ENCODE measurements at regions not wholly inside any gene's neighbourhood (a gene's known extent, or its start where the extent isn't known, plus 50 kb on each side); places are given as distances from the start of the nearest gene placed in this dataset.
"Not testable (repeated sequence)": the region's sequence is repeated elsewhere in the genome, so short reads cannot be mapped to it uniquely, and the experiment has no call there.

GRCh38 chr4:89496851-89497250, 189.3 kb upstream of the GPRIN3 start:
- no peak for DNase-seq (ENCODE audit: low read depth)

GRCh38 chr4:89493367-89493766, 185.8 kb upstream of the GPRIN3 start:
- no peak for DNase-seq (ENCODE audit: low read depth)

- DNase-seq (ENCODE audit: low read depth), result no peak
Observed at GRCh38 chr4:89492581-89493071, 185.0 kb upstream of the GPRIN3 start.

- DNase-seq (ENCODE audit: low read depth), result no peak
Observed at GRCh38 chr4:89491761-89492160, 184.2 kb upstream of the GPRIN3 start.

GRCh38 chr4:89489921-89490431, 182.4 kb upstream of the GPRIN3 start:
- DNase-seq (ENCODE audit: low read depth), result not testable (repeated sequence)

GRCh38 chr4:89489338-89489771, 181.8 kb upstream of the GPRIN3 start:
- no peak for DNase-seq (ENCODE audit: low read depth)

GRCh38 chr4:89488736-89489135, 181.1 kb upstream of the GPRIN3 start:
- DNase-seq (ENCODE audit: low read depth), result no peak

- no peak for DNase-seq (ENCODE audit: low read depth)
Observed at GRCh38 chr4:89486673-89487072, 179.1 kb upstream of the GPRIN3 start.

- no peak for DNase-seq (ENCODE audit: low read depth)
Observed at GRCh38 chr4:89486042-89486441, 178.4 kb upstream of the GPRIN3 start.

- no peak for DNase-seq (ENCODE audit: low read depth)
Observed at GRCh38 chr4:89483833-89484232, 176.2 kb upstream of the GPRIN3 start.

GRCh38 chr4:89482926-89483595, 175.5 kb upstream of the GPRIN3 start:
- no peak for DNase-seq (ENCODE audit: low read depth)

- DNase-seq (ENCODE audit: low read depth), result no peak
Observed at GRCh38 chr4:89482251-89482650, 174.7 kb upstream of the GPRIN3 start.

GRCh38 chr4:89469930-89470375, 162.4 kb upstream of the GPRIN3 start:
- DNase-seq (ENCODE audit: low read depth), result no peak

GRCh38 chr4:89469516-89469915, 161.9 kb upstream of the GPRIN3 start:
- DNase-seq (ENCODE audit: low read depth), result no peak

GRCh38 chr4:89468602-89469001, 161.0 kb upstream of the GPRIN3 start:
- no peak for DNase-seq (ENCODE audit: low read depth)

- no peak for DNase-seq (ENCODE audit: low read depth)
Observed at GRCh38 chr4:89463341-89463740, 155.7 kb upstream of the GPRIN3 start.

- DNase-seq (ENCODE audit: low read depth), result no peak
Observed at GRCh38 chr4:89447543-89447942, 139.9 kb upstream of the GPRIN3 start.

GRCh38 chr4:89446193-89446592, 138.6 kb upstream of the GPRIN3 start:
- DNase-seq (ENCODE audit: low read depth), result no peak

- DNase-seq (ENCODE audit: low read depth), result no peak
Observed at GRCh38 chr4:89439533-89439932, 131.9 kb upstream of the GPRIN3 start.

- DNase-seq (ENCODE audit: low read depth), result peak; percentile 9
Observed at GRCh38 chr4:89438102-89438831, 130.7 kb upstream of the GPRIN3 start.

- no peak for DNase-seq (ENCODE audit: low read depth)
Observed at GRCh38 chr4:89434364-89434988, 126.9 kb upstream of the GPRIN3 start.

GRCh38 chr4:89427782-89428181, 120.2 kb upstream of the GPRIN3 start:
- DNase-seq (ENCODE audit: low read depth), result no peak

GRCh38 chr4:89425023-89425422, 117.4 kb upstream of the GPRIN3 start:
- no peak for DNase-seq (ENCODE audit: low read depth)
